GM19438 (cell line): ENCODE measurements at regions not wholly inside any gene's neighbourhood (a gene's known extent, or its start where the extent isn't known, plus 50 kb on each side); places are given as distances from the start of the nearest gene placed in this dataset.
"Not testable (repeated sequence)": the region's sequence is repeated elsewhere in the genome, so short reads cannot be mapped to it uniquely, and the experiment has no call there.

ENCODE experiments used
- ATAC-seq: cut with Tn5 transposase; IDR thresholded peaks from one replicate; pipeline ENCODE4 v1.9.1; 2021; ENCODE audit warnings: low read depth; ENCODE audit not compliant: unreplicated experiment

DNA sequence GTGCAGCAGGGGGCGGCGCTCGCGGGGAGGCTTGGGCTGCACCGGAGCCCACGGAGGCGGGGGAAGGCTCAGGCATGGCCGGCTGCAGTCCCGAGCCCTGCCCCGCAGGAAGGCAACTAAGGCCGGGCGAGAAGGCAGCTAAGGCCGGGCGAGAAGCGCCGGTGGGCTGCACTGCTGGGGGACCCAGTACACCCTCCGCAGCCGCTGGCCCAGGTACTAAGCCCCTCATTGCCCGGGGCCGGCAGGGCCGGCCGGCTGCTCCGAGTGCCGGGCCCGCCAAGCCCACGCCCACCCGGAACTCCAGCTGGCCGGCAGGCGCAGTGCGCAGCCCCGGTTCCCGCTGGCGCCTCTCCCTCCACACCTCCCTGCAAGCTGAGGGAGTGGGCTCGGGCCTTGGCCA, 150.0 kb downstream of the SMIM20 start:
- ATAC-seq, result not testable (repeated sequence)

DNA sequence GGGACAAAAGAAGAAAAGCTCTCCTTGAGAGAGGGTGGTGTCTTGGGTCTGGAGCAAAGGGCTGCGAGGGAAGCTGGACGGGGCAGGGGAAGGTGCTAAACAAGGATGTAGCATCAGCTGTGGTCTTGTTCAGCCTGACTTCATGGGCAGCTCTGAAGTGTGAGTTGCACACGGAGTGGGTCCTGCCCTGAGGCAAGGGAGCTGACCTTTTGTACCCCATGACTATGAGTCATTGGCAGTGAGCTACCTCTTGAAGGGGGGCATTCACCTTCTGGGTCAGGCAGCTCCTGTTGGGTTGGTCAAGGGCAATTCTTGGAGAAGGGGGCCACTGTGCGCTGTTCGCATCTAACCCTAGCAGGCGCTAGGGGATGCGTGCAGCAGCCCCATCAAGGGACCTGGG, 151.8 kb downstream of the SMIM20 start:
- no peak for ATAC-seq

DNA sequence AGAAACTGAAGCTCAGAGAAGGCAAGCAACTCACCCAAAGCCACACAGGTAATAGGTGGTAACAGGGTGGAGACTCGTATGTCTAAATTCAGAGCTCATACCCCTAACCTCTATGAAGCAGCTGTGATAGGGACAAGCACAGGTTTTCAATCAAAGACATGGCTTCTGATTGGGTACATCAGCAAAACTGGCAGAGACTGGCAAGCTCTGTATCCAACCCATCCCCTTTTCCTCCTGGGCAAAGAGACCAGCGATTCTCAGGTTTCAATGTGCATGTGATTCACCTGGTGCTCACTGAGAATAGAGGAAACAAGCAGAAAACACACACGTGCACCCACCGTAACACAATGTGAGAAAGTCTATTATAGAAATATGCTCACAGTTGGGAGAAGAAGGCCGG, 153.0 kb downstream of the SMIM20 start:
- ATAC-seq, result no peak

DNA sequence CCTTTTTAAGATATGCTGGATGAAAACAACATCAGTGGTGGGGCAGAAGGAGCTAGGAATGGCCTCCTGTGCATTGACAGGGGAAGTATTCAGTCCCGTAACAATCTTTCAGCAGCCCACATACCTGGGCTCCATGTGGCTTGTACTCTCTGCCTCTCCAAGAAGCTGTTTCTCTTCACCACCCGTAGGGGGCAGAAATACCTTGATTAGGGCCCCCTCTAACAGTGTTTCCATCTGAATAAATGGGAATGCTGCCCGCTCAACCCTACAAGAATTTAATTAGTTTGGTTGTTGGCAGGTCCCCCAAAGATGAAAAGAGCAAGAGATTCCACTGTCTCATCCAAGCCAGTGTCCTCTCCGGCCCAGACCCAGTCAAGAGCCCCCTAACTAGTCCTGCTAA, 155.2 kb downstream of the SMIM20 start:
- no peak for ATAC-seq

DNA sequence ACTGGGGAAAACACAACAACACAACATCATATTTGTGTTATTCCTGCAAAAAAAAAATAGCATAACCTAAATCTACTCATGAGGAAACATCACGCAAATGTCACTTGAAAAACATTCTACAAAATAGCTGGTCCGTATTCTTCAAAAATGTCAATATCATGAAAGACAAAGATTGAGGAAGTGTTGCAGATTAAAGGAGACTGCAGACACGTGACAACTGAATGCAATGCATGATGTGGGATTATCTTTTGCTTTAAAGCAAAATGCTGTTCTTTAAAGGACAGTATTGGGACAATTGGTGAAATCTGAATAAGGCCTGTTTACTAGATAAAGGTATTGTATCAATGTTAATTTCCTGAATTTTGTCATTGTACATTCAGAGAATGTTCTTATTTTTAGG, 157.7 kb downstream of the SMIM20 start:
- ATAC-seq, result no peak

DNA sequence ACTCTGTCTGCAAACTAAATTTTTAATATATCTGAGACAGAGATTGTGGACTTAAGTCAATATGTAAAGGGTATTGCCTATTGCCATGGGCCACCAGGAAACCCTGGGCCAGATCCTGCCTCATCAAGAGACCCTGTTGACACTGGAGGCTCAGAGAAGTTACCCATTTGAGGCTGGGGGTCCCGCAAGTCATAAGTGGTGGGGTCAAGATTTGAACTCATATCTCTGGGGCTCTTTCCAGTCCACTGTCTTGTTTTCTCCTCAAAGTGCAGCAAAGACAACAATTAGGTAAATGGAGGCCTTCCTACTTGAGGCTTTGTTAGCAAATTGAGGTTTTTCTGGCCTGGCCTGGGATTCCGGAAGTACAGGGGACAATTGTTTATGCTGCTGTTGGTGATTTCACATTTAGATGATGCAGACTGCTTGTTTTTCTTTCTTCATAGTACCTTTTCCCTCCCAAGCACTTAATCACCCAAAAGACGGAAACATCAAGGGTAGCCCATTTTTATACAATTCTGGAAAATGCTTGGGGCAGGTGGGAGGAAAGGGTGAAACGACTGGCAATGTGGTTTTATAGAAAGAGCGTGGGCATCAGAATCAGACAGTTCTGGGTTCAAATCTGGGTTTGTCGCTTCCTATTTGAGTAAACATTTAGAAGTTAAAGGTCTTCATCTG, 160.0 kb downstream of the SMIM20 start:
- ATAC-seq, result no peak

DNA sequence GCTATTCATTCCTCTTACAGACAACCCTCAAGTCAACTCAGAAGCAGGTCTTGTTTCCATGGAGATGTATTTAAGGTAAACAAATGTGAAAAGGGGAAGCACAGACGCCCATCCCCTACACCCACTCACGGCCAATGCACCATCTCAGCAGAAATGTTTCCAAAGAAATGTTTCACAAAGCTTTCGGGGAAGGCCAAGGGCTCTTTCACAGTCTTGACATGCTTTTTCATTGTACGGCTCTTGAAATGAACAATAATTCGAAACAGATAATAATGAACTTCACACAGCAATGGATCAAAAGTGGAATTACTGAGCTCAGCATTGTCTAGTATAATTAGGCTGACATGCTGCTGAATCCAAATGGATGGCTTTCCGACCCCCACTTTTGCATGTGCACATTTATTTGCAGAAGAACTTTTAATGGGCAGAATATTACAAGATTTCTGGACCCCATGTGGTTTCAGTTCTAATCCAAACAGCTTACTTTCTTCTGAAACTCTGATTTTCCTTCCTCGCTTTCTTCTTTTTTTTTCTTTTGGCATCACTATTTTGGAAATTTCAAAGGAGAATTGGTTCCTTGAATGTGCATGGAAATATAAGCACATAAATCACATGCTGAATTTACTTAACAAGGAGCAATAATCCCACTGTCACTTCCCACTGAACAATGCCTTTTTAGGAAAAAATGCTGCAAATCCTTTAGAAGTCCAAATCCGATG, 160.9 kb downstream of the SMIM20 start:
- ATAC-seq, result peak; percentile 51

DNA sequence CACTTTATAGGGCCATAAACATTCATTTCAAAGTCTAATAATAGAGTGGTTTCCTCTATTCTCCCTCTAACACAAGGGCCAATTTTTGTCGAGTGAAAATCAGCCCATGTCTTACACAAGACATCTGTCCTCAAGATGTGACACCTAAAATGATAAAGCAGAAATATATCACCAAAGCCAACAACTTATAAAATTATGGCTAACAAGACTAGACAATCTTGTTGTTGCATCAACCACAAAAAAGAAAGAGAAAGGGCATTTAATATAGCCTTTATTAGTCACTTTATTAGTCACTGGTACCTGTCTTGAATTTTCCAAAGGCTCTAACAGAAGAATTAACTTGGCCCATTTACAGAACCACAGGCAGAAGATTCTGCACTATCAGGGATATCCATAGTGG, 161.6 kb downstream of the SMIM20 start:
- peak; percentile 5 for ATAC-seq

DNA sequence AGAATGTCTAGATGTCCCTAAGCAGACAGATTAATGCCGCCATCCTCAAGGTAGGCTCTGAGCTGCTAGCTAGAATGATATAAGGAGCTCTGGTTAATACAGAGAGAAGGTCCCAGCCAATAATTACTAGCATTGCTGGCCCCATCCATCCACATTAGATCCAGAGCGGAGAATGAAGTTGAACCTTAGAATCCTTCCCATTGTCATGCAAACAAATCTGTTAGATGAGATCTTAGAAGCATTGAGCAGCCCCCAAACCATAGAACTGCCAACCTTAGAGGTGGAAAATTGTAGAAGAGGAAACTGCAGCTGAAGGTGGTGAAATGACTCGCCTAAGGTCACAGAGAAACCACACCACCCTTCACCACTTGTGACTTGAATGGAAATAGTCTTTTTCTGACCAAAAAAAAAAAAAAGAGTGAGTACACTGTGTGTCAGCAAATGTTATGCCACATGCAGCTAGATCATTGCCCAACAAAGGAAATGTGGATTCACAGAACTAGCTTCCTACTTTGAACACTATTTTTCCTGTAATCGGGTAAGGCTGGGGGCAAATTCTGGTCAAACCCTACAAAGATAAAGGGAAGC, 162.1 kb downstream of the SMIM20 start:
- ATAC-seq, result peak; percentile 61

DNA sequence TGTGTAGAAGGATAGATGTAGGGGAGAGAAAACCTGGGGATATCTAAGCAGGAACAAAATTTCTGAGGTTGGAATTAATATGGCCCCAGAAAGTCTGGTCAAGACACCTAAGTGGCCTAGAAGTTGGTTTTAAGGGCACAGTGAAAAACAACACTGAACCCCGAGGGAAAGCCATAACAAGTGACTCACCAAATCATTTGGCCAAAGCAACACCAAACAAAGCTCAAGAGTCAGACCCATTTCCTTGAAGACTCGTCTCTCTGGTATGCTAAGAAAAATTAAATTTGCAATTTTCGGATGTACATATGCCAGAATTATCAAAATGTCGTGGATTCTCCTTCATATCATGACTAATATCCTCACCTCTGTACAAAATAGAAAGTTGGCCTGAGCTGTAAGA, 162.9 kb downstream of the SMIM20 start:
- ATAC-seq, result no peak

DNA sequence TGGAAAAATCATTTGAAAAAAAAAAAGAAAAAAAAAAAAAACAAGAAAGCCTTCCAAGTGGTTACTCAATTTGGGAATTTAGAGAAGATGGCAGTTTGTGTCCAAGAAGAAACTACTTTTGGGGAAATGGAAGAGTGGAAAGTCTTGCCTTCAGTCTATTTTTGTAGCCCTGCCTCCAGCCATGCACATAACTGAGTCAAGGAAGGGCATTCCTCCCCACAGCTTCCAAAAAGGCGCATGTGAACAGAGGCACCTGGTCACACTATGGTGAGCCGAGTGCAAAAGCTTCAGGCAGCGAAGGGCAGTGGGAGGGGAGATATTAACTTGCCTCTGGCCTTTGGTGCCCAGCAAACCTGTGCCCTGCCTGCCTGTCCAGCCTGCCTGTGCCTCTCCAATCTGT, 163.7 kb downstream of the SMIM20 start:
- ATAC-seq, result no peak

DNA sequence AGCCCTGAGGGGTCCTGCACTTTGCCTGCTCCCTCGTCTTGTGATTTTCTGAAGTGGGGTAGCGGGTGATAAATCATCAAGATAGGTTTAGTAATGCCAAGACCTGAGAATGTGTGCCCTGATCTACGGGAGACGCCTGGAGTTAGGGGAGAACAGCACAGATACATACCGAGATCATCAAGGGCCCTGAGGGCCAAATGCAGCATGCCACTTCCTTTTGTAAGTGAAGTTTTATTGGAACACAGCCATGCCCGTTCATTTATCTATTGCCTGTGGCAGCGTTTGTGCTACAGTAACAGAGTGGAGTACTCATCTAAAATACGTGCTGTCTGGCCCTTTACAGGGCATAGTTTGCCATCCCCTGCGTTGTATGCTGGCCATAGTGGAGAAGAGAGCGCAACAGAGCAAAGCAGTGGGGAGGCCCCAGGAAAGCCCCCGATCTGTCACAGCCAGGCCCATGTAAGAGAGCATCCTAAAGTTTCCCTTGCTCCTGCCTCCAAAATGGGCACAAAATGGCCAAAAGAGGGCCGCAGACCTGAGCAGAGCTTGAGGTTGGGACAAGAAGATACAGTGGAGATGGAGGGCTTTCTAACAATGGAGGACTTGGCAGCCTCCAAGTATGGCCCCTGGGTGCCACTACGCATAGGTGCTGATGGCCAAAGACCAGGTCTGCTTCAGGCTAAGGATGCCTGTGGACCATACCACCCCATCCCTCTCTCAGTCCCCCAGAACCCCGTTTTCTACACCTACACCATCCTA, 167.0 kb downstream of the SMIM20 start:
- no peak for ATAC-seq

DNA sequence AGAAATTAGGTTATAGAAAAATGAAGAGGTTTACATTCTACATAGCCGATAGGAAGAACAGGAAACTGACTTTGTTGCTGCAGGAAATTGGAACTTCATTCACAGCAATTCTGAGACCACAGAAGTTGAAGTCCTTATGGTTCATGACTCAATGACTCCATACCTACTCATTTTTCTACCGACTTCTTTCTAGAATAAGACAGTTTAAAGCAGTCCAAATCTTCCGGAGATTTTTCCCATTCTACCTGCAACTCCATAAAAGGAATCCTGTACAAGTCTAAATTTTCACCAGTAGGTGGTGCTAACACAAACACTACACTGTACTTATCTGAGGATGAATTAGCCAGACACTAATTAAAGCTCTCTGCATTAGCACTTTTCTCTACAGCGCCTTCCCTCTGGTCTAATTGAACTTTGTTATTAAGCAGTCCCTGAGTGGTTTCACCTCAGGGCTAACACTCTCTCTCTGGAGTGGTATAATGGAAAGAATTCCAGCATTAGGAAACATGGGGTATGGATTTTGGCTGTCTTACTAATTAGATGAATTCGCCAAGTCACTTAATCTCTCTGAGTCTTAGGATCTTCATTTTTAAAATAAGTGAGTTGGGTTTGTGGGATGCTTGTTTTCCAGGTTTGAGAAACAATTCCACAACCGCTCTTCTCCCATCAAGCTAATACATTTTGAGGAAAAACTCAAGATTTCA, 167.9 kb downstream of the SMIM20 start:
- ATAC-seq, result no peak

DNA sequence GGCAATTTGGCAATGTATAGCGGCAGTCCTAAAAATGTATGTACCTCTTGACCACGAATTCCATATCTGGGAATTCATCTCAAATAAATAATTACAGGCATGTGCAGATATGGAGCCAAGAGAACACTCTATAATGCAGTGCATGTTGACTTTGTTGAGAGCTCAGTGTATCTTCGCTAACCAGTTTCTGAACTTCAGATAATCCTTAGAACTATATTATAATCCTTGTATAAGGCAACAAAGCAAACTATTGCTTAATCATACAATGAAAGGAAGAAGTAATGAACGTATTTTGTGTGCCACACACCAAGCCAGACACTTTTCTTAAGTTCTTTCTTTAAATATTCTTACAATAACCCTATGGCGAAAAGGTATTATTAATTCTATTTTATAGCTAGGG, 168.5 kb downstream of the SMIM20 start:
- ATAC-seq, result no peak

DNA sequence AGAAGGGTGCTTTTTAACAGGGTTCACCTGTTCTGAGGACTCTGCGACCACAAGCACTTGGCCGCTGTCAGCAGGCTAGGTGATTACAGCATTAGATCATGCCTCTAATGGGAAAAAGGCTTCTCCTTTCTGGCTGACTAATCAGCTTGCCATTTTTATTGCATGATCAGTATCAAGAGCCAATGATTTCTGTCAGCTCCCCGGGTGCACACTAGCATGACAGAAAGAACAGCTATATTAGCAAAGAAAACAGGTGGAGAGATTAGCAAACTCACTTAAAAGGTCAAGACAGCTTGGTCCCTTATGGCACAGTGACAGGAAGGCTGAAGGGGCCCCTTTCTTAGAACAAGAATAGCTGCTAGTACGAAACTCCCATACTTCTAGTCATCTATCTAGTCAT, 170.0 kb downstream of the SMIM20 start:
- peak; percentile 53 for ATAC-seq

DNA sequence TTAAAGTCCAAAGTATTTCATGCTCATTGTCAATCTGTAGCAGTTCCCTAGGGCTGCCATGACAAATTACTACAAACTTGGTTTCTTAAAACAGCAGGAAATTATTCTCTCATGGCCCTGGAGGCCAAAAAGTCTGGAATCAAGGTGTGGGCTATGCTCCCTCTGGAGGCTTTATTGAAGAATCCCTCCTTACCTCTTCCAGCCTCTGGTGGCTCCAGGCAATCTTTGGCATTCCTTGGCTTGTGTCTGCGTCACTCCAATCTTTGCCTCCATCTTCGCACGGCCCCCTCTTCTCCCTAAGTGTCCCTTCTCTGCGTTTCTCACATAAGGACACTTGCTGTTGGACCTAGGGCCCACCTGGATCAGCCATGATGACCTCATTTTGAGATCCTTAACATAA, 170.4 kb downstream of the SMIM20 start:
- peak; percentile 7 for ATAC-seq

DNA sequence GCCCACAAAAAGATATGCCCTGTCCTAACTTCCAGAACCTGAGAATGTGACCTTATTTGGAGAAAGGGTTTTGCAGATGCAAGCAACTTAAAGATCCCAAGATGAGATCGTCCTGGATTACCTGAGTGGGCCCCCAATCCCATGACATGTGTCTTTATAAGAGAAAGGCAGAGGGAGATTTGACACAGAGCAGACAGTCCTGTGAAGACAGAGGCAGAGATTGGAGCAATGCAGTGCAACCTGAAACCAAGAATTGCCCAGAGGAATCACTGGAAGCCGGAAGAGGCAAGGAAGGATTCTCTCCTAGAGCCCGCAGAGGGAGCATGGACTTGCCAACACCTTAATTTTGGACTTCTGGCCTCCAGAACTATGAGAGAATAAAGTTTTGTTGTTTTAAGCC, 171.5 kb downstream of the SMIM20 start:
- ATAC-seq, result no peak

DNA sequence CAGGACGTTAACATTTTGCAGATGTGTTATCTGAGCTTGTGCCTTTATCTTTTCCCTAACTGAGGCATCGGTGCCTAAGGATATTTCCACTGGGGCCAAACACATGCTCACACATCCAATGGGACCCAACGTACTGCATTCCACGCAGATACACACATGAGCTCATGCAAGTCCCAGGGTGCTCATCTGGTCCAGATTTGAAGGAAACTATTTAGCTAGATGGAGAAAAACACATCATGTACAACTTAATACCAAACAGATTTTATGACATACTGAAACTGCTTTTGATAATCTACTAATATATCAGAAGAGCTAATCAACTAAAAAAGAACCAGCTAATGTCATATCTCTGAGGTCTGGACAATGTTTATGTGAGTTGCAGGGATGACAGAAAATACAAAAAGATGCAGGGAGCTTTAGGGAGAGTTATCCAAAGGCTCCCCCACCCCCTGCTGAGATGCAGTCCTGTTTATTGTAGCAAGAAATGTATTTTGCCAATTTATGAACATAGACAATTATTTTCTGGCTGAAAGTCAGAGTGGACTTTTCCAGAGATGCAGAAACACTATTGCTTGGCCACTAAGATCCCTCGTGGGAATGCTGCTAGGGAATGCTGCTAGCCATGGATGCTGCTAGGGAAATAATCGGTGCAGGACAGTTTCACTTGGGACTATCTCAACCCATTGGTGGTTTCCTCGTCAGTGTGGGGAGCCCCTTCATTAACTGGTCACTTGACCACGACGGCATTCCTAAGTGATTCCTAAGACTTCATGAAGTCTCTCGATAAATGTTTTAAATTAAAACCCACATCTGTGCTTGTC, 172.8 kb downstream of the SMIM20 start:
- no peak for ATAC-seq

DNA sequence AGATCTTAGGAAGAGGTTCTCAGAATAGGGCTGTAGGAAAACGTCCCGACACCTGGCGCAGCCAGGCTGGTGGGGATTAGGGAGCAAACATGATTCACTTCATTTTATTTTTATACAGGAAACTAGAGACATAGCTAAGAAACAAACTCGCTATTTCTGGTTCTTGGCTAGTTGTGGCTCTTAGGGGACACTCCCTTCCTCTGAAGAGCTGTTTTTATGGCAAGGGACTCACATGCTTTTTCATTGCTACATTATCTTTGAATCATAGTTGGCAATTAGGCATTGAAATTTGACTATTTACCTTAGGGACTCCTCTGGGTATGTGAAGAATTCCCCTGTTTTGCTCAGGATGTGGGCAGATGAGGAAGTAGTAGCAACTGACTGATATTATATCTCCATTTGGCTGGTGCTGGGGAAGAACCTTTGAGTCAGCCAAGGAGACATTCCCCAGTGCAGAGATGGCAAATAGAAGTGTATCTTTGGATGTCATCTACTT, 174.5 kb downstream of the SMIM20 start:
- no peak for ATAC-seq

DNA sequence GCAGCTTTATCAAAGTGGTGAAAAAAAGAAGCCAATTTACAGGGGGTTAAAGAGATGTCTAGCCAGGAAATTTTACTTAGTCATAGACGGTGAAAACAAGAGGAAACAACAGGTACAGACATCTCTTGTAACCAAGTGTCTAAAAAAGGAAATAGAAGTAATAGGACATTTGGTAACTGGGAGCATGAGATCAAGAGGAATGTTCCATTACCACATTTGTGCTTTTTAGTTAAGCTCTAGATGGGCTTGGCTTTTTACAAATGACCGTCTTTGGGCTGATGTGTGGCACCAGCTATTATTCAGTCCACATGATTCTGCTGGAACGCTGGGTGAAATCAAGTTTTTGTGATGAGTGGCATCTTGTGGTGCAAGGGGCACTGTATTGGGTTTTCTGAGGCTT, 179.5 kb downstream of the SMIM20 start:
- no peak for ATAC-seq
